NCI-H2227 (cell line): ENCODE measurements at regions not wholly inside any gene's neighbourhood (a gene's known extent, or its start where the extent isn't known, plus 50 kb on each side); places are given as distances from the start of the nearest gene placed in this dataset.

Experiments used
- DNase-seq: peaks from one replicate; lab custom pipeline; 2025; ENCODE audit not compliant: unreplicated experiment; lab: John Stamatoyannopoulos, UW

GRCh38 chr11:113634940-113635575 lies 71.0 kb downstream of the TMPRSS5 start:
- no peak for DNase-seq

- DNase-seq = no peak
Observed at GRCh38 chr11:113632981-113633380, 73.1 kb downstream of the TMPRSS5 start.

- DNase-seq = no peak
Observed at GRCh38 chr11:113629562-113629961, 76.5 kb downstream of the TMPRSS5 start.

GRCh38 chr11:113628912-113629311 lies 77.2 kb downstream of the TMPRSS5 start:
- DNase-seq = peak; percentile 81

- DNase-seq = no peak
Observed at GRCh38 chr11:113627946-113628345, 78.2 kb downstream of the TMPRSS5 start.

- no peak for DNase-seq
Observed at GRCh38 chr11:113627297-113627696, 78.8 kb downstream of the TMPRSS5 start.

GRCh38 chr11:113626736-113627135 lies 79.4 kb downstream of the TMPRSS5 start:
- DNase-seq = no peak

GRCh38 chr11:113623114-113623513 lies 83.0 kb downstream of the TMPRSS5 start:
- DNase-seq = no peak

- no peak for DNase-seq
Observed at GRCh38 chr11:113618360-113618759, 87.7 kb downstream of the TMPRSS5 start.

- no peak for DNase-seq
Observed at GRCh38 chr11:113615773-113616172, 90.3 kb downstream of the TMPRSS5 start.

- DNase-seq = peak; percentile 67
Observed at GRCh38 chr11:113615098-113615497, 91.0 kb downstream of the TMPRSS5 start.

- DNase-seq = no peak
Observed at GRCh38 chr11:113614097-113614496, 92.0 kb downstream of the TMPRSS5 start.

GRCh38 chr11:113613619-113614018 lies 92.5 kb downstream of the TMPRSS5 start:
- no peak for DNase-seq

- no peak for DNase-seq
Observed at GRCh38 chr11:113604186-113604585, 101.9 kb downstream of the TMPRSS5 start.

- no peak for DNase-seq
Observed at GRCh38 chr11:113603277-113604059, 102.6 kb downstream of the TMPRSS5 start.

- no peak for DNase-seq
Observed at GRCh38 chr11:113602483-113602882, 103.6 kb downstream of the TMPRSS5 start.

- DNase-seq = no peak
Observed at GRCh38 chr11:113596658-113597057, 109.5 kb downstream of the TMPRSS5 start.

- DNase-seq = no peak
Observed at GRCh38 chr11:113595810-113596594, 110.1 kb downstream of the TMPRSS5 start.

- DNase-seq = no peak
Observed at GRCh38 chr11:113593698-113594308, 112.3 kb downstream of the TMPRSS5 start.

GRCh38 chr11:113591117-113591516 lies 115.0 kb downstream of the TMPRSS5 start:
- DNase-seq = no peak

GRCh38 chr11:113587308-113587739 lies 112.1 kb upstream of the DRD2 start:
- no peak for DNase-seq
